ENCODE measurements at regions not wholly inside any gene's neighbourhood (a gene's known extent, or its start where the extent isn't known, plus 50 kb on each side); places are given as distances from the start of the nearest gene placed in this dataset.

DNA sequence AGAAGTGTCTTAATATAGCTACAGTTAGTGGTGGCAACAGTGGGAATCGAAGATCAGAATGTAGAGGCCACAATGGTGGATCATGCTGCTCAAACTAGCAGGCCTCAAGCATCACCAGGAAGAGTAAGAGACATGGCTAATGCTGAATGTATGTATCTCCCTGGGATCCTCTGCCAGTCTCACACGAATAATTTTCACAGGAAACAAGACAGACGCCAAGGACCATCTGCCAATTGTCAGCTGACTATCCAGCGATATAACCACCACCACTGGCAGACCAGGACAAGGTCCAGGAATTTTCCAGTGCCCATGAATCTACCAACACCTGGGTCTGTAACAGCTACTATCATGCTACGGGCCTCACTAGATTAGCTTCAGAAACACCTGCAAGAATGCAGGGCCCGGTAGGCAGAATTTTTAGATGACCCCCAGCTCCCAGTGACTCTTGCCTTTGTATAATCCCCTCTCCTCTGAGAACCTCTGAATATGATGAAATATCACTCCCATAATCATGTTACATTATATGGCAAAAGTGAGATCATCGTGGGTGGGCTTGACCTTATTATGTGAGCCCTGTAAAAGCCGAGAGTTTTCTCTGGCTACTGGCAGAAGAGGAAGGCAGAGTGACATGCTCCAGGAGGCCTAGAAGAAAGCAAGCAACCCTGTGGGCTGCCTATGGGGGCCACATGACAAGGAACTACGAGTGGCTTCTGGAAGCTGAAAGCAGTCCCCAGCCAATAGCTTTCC lies 429.8 kb downstream of the BCOR start:
- no peak overlapping the region for H3K4me3 ChIP-seq (ENCODE audit: low read depth, low read length)
- no peak for TF ChIP-seq CTCF (conservative IDR thresholded peaks at IDR 0.05; ENCODE audit: low read depth, low read length)
- DNase-seq (ENCODE audit: low read depth) = no peak

DNA sequence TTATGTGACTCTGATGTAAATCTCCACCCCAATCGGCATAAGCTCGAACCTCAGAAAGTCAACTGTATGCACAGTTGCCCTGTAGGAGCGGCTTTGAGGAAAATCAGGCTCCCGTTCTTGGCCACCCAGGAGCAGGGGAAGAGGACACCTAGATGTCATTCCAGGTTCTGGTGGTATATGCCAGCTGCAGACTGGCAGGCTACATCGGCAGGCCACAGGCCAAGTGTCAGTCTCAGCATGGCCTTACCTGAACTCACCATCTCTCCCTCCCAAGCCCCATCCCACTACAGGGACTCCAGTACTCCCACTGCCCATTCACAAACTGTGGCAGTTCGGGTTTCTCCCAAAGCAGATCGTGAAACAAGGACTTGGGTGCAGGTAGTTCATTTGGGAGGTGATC lies 428.1 kb downstream of the BCOR start:
- no peak overlapping the region for H3K4me3 ChIP-seq (ENCODE audit: low read depth, low read length)
- DNase-seq (ENCODE audit: low read depth) = no peak
- no peak for TF ChIP-seq CTCF (conservative IDR thresholded peaks at IDR 0.05; ENCODE audit: low read depth, low read length)

DNA sequence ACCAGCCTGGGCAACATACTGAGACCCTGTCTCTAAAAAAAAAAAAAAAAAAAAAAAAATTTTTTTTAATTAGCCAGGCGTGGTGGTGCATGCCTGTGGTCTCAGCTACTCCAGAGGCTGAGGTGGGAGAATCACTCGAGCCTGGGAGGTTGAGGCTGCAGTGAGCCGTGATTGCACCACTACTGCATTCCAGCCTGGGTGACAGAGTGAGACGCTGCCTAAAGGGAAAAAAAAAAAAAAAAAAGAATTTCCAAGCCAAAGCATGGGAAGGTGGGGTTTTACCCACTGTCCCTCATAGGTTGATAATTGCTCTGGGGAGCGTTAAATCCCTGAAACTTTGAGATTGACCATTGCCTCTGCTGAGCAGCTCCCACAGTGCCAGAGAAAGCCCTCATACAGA lies 427.5 kb downstream of the BCOR start:
- no peak for DNase-seq (ENCODE audit: low read depth)
- no peak for TF ChIP-seq CTCF (conservative IDR thresholded peaks at IDR 0.05; ENCODE audit: low read depth, low read length)
- H3K4me3 ChIP-seq (ENCODE audit: low read depth, low read length) = no peak overlapping the region

- no peak for DNase-seq (ENCODE audit: low read depth)
- no peak overlapping the region for H3K4me3 ChIP-seq (ENCODE audit: low read depth, low read length)
- no peak for TF ChIP-seq CTCF (conservative IDR thresholded peaks at IDR 0.05; ENCODE audit: low read depth, low read length)
These were observed 425.4 kb downstream of the BCOR start for GRCh38 chrX:39672405-39672804.

- no peak for TF ChIP-seq CTCF (conservative IDR thresholded peaks at IDR 0.05; ENCODE audit: low read depth, low read length)
- no peak overlapping the region for H3K4me3 ChIP-seq (ENCODE audit: low read depth, low read length)
- no peak for DNase-seq (ENCODE audit: low read depth)
These were observed 423.1 kb downstream of the BCOR start for GRCh38 chrX:39674490-39675161.

- no peak for DNase-seq (ENCODE audit: low read depth)
- TF ChIP-seq CTCF (conservative IDR thresholded peaks at IDR 0.05; ENCODE audit: low read depth, low read length) = no peak
- no peak overlapping the region for H3K4me3 ChIP-seq (ENCODE audit: low read depth, low read length)
These were observed 422.6 kb downstream of the BCOR start for GRCh38 chrX:39675162-39675553.

DNA sequence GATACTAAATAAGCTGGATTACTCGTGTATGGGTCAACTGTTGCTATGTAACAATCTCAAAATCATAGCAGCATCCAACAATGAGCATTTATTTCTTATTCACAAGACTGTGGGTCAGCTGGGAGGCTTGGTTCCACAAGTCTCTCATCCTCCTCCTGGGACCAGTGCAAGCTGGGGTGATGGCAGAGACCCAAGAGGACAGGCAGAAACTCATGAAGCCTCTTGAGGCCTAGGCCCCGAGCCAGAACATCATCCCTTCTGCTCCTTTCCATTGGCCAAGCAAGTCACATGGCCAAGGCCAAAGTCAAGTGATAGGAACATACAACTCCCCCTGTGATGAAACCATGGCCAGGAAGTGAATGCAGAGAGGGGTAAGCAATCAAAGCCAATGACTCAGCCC lies 422.1 kb downstream of the BCOR start:
- TF ChIP-seq CTCF (conservative IDR thresholded peaks at IDR 0.05; ENCODE audit: low read depth, low read length) = no peak
- no peak overlapping the region for H3K4me3 ChIP-seq (ENCODE audit: low read depth, low read length)
- DNase-seq (ENCODE audit: low read depth) = no peak
